Panc1 (cell line): ENCODE measurements at regions not wholly inside any gene's neighbourhood (a gene's known extent, or its start where the extent isn't known, plus 50 kb on each side); places are given as distances from the start of the nearest gene placed in this dataset.

Source experiments
- ATAC-seq: fragments of 200-7000 bp; cut with Tn5 transposase; 2 replicates; pipeline ENCODE4 v1.9.1; 2020; ENCODE audit warnings: mild to moderate bottlenecking, moderate library complexity
- BruUV-seq: library from RNA; stranded (reverse); fragments of 400-500 nt; replicated peaks from 2 replicates; lab custom pipeline; 2021; lab: Mats Ljungman, UMichigan
- CTCF ChIA-PET: fragments of 300-600 bp; sonication (Branson Sonifier 250); formaldehyde crosslinking; loops from one replicate; lab custom pipeline; 2022; ENCODE audit warnings: antibody characterized with exemption; lab: Charles Lee
- POLR2A ChIA-PET: fragments of 300-600 bp; sonication (Branson Sonifier 250); formaldehyde crosslinking; loops from one replicate; lab custom pipeline; 2022; ENCODE audit warnings: antibody characterized with exemption; lab: Charles Lee
- DNase-seq: peaks from one replicate; pipeline ENCODE4 v3.0.0-alpha.2; 2010; ENCODE audit warnings: low read depth, low spot score
- H3K27ac ChIP-seq: 2 replicates; pipeline ENCODE4 v1.5.1; 2011; ENCODE audit warnings: mild to moderate bottlenecking, low read length, inconsistent platforms
- H3K27me3 ChIP-seq: fragments of 200-500 bp; sonication (Bioruptor generic); 2 replicates; pipeline ENCODE4 v1.6.0; 2014; ENCODE audit warnings: low read length, inconsistent platforms; ENCODE audit not compliant: control insufficient read depth, insufficient read depth
- H3K36me3 ChIP-seq: fragments of 200-500 bp; sonication (Bioruptor generic); 2 replicates; pipeline ENCODE4 v1.5.1; 2014; ENCODE audit warnings: inconsistent platforms, mild to moderate bottlenecking, low read length, moderate library complexity; ENCODE audit not compliant: control insufficient read depth, insufficient read depth
- H3K4me1 ChIP-seq: 2 replicates; pipeline ENCODE4 v1.5.1; 2011; ENCODE audit warnings: inconsistent platforms, mild to moderate bottlenecking, low read length, moderate library complexity; ENCODE audit not compliant: control insufficient read depth, insufficient read depth
- H3K4me3 ChIP-seq, 2 experiments: 2 replicates each; pipeline ENCODE4 v1.5.1; 2011 to 2012; ENCODE audit warnings: low read depth in 2 of 2, low read length in 2 of 2, mild to moderate bottlenecking in 2 of 2, inconsistent platforms in 1 of 2, moderate library complexity in 1 of 2
- H3K9me3 ChIP-seq: fragments of 200-500 bp; sonication (Bioruptor generic); 2 replicates; pipeline ENCODE4 v1.5.1; 2014; ENCODE audit warnings: low read depth, mild to moderate bottlenecking, inconsistent platforms, low read length, moderate library complexity; ENCODE audit not compliant: control insufficient read depth, insufficient read depth
- CTCF ChIP-seq: fragments of 450-650 bp; IDR thresholded peaks from 2 replicates; pipeline ENCODE4 v1.5.1; 2017; ENCODE audit warnings: mild to moderate bottlenecking
- POLR2AphosphoS5 ChIP-seq: IDR thresholded peaks from 2 replicates; pipeline ENCODE4 v1.6.1; 2012; ENCODE audit warnings: mild to moderate bottlenecking, low read depth, low read length, moderate library complexity
- REST ChIP-seq, 2 experiments: IDR thresholded peaks; 2 replicates each; pipeline ENCODE4 v1.6.1; 2011 to 2012; ENCODE audit warnings: low read depth in 2 of 2, control low read depth in 1 of 2, low read length in 1 of 2, mild to moderate bottlenecking in 1 of 2, moderate library complexity in 1 of 2; ENCODE audit not compliant: insufficient read depth in 1 of 2
- SIN3A ChIP-seq: IDR thresholded peaks from 2 replicates; pipeline ENCODE4 v1.6.1; 2012; ENCODE audit warnings: low read depth, mild to moderate bottlenecking, low read length, moderate library complexity, borderline replicate concordance; ENCODE audit not compliant: insufficient read depth
- TCF7L2 ChIP-seq: IDR thresholded peaks from 2 replicates; pipeline ENCODE4 v1.6.1; 2011; ENCODE audit warnings: mild to moderate bottlenecking, low read depth, low read length, inconsistent platforms
- in situ Hi-C: cut with HindIII; loops from 2 replicates; pipeline ENCODE4 v1.10.0; 2016; ENCODE audit warnings: low sequenced_read_pairs, low pct_unique_long_range_greater_than_20kb
- intact Hi-C: fragments of 100-400 bp; cut with micrococcal nuclease; formaldehyde crosslinking; loops from one replicate; pipeline ENCODE4 v1.10.0; 2022; ENCODE audit not compliant: unreplicated experiment

DNA sequence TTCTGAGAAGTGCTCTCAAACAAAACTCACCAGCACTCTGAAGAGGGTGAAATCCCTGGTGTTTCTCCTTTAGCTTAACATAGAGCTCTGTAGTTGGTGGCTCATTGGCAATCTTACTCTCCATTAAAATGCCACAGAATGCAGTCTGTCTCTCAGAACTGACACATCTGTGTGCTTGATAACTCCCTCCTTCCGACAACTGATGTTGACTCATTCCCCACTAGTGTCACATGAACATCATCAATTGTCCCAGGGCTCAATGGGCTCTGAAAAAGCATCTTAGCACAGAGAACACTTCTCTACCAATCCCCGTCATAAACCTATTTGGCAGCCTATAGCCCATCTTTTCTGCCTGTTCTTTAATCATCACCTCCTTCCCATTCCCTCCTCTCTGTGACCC is 133.2 kb upstream of the ZC3H11B start:
- Histone ChIP-seq H3K27me3 (no peaks in the 10 kb centered on the region; the same call in 1 of the 2 replicates), H3K4me1 (no peaks in the 10 kb centered on the region), H3K4me3 (no peak overlapping the region), H3K9me3 (no peaks in the 10 kb centered on the region), H3K36me3 (no peaks in the 10 kb centered on the region), H3K27ac (no peak overlapping the region)
- no peak for TF ChIP-seq CTCF
- TF ChIP-seq REST (IDR thresholded peaks at IDR 0.05; ENCODE audit: insufficient read depth in 1 of 2, low read depth in 2 of 2, low read length in 1 of 2): no peak
- TF ChIP-seq POLR2AphosphoS5: no peak
- no peak for TF ChIP-seq TCF7L2
- no peak for TF ChIP-seq SIN3A
- intact Hi-C loops (no loop called here), in situ Hi-C loops (no loop called here)
- BruUV-seq: no TSS peak
- CTCF ChIA-PET: no interaction called here
- DNase-seq: no peak
- ATAC-seq: no peak
- POLR2A ChIA-PET: no interaction called here

DNA sequence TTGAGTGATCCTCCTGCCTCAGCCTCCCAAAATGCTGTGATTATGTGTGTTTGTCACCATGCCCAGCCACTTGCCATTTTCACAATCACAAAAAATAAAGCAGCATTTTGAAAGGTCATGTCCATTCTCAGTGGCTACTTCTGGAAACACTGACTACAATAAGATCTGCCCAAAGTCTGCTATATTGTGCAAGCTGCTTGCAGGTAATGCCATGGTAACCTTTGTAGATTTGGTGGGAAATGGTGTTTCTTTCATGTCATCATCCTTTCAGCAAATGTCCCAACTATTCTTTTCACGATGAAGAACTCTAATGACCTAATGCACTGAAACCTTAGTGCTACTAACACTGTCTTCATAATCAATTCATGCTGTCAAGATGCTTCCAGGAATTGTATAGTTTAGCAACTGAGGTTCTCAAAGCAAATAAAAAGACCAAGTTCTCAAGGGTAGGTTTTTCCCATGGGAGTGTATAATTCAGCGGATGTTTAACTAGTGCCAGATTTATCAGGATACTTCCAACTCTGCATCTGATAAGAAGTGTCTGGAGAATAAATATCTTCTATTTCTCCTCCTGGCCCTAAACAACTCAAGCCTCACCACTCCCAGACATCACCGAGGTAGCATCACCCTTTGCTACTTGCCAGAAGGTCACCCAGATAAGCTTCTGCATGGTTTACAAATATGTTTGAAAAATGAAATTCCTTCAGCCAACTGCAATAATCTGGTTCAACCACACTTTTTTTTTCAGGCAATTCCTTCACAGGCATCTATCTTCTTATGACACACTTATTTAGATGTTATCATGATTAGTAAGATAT is 132.0 kb upstream of the ZC3H11B start:
- in situ Hi-C loops (no loop called here), intact Hi-C loops (no loop called here)
- ChIA-PET CTCF (no interaction called here), POLR2A (no interaction called here)
- H3K36me3 ChIP-seq: no peaks in the 10 kb centered on the region
- DNase-seq (no peak), ATAC-seq (no peak)
- no TSS peak for BruUV-seq
- no peak for TF ChIP-seq REST (IDR thresholded peaks at IDR 0.05; ENCODE audit: insufficient read depth in 1 of 2, low read depth in 2 of 2, low read length in 1 of 2)
- TF ChIP-seq SIN3A: no peak
- TF ChIP-seq POLR2AphosphoS5: no peak
- TF ChIP-seq CTCF: no peak
- TF ChIP-seq TCF7L2: no peak
- no peaks in the 10 kb centered on the region; the same call in 1 of the 2 replicates for H3K27me3 ChIP-seq
- no peak overlapping the region for H3K27ac ChIP-seq
- no peak overlapping the region for H3K4me3 ChIP-seq
- H3K9me3 ChIP-seq: no peaks in the 10 kb centered on the region
- no peaks in the 10 kb centered on the region for H3K4me1 ChIP-seq
